GM18907 (cell line): ENCODE measurements at regions not wholly inside any gene's neighbourhood (a gene's known extent, or its start where the extent isn't known, plus 50 kb on each side); places are given as distances from the start of the nearest gene placed in this dataset.
"Not testable (repeated sequence)": the region's sequence is repeated elsewhere in the genome, so short reads cannot be mapped to it uniquely, and the experiment has no call there.

Experiments used
- ATAC-seq: cut with Tn5 transposase; IDR thresholded peaks from one replicate; pipeline ENCODE4 v1.9.1; 2021; ENCODE audit warnings: mild to moderate bottlenecking, moderate library complexity; ENCODE audit not compliant: unreplicated experiment

GRCh38 chr2:146468578-146468977, 1376.3 kb upstream of the ACVR2A start:
- no peak for ATAC-seq

- no peak for ATAC-seq
These were observed 1377.4 kb upstream of the ACVR2A start for GRCh38 chr2:146467425-146467824.

GRCh38 chr2:146465460-146465859, 1379.4 kb upstream of the ACVR2A start:
- ATAC-seq, result no peak

- peak; percentile 78 for ATAC-seq
These were observed 1383.8 kb upstream of the ACVR2A start for GRCh38 chr2:146461068-146461467.

GRCh38 chr2:146458585-146458984, 1386.2 kb upstream of the ACVR2A start:
- ATAC-seq, result no peak

GRCh38 chr2:146457221-146457620, 1387.6 kb upstream of the ACVR2A start:
- ATAC-seq, result no peak

- no peak for ATAC-seq
These were observed 1389.5 kb upstream of the ACVR2A start for GRCh38 chr2:146455325-146455724.

- peak; percentile 85 for ATAC-seq
These were observed 1392.9 kb upstream of the ACVR2A start for GRCh38 chr2:146451972-146452371.

GRCh38 chr2:146450131-146450530, 1394.7 kb upstream of the ACVR2A start:
- no peak for ATAC-seq

GRCh38 chr2:146444987-146445386, 1399.8 kb upstream of the ACVR2A start:
- no peak for ATAC-seq

GRCh38 chr2:146444085-146444484, 1400.7 kb upstream of the ACVR2A start:
- ATAC-seq, result no peak

GRCh38 chr2:146438246-146438645, 1406.6 kb upstream of the ACVR2A start:
- ATAC-seq, result no peak

- ATAC-seq, result no peak
These were observed 1407.1 kb upstream of the ACVR2A start for GRCh38 chr2:146437712-146438111.

GRCh38 chr2:146433116-146433875, 1411.5 kb upstream of the ACVR2A start:
- ATAC-seq, result no peak

- ATAC-seq, result no peak
These were observed 1415.5 kb upstream of the ACVR2A start for GRCh38 chr2:146429366-146429765.

GRCh38 chr2:146417942-146418341, 1426.9 kb upstream of the ACVR2A start:
- no peak for ATAC-seq

GRCh38 chr2:146415291-146415690, 1429.5 kb upstream of the ACVR2A start:
- no peak for ATAC-seq

GRCh38 chr2:146414456-146414855, 1430.4 kb upstream of the ACVR2A start:
- ATAC-seq, result no peak

GRCh38 chr2:146413086-146413610, 1431.7 kb upstream of the ACVR2A start:
- ATAC-seq, result no peak

GRCh38 chr2:146412625-146413024, 1432.2 kb upstream of the ACVR2A start:
- ATAC-seq, result no peak

- not testable (repeated sequence) for ATAC-seq
These were observed 1439.2 kb upstream of the ACVR2A start for GRCh38 chr2:146405402-146406309.
